ENCODE measurements at regions not wholly inside any gene's neighbourhood (a gene's known extent, or its start where the extent isn't known, plus 50 kb on each side); places are given as distances from the start of the nearest gene placed in this dataset.

GRCh38 chr7:91527460-91527859 is 263.2 kb downstream of the FZD1 start (continued):
- TF ChIP-seq TOE1 (IDR thresholded peaks at IDR 0.05; ENCODE audit: borderline replicate concordance) (peak; percentile 21; the same call in 1 of the 2 replicates), TOE1 (CRISPR knock-in tag; IDR thresholded peaks at IDR 0.05; ENCODE audit: borderline replicate concordance, low read depth) (no peak), FOS (IDR thresholded peaks at IDR 0.05; ENCODE audit: extremely low read depth, insufficient read length) (no peak), XRCC4 (IDR thresholded peaks at IDR 0.05; ENCODE audit: extremely low read depth, insufficient read depth, insufficient read length) (no peak), CBX5 (IDR thresholded peaks at IDR 0.05; ENCODE audit: borderline replicate concordance, low read depth) (0 out of 2 replicates have a peak, but pooled peaks have one; percentile 9), LEF1 (IDR thresholded peaks at IDR 0.05) (peak; percentile 66; the same call in 1 of the 2 replicates), MLLT1 (IDR thresholded peaks at IDR 0.05) (no peak), TAF15 (IDR thresholded peaks at IDR 0.05; ENCODE audit: low read depth, low read length) (no peak), EP300 (IDR thresholded peaks at IDR 0.05; ENCODE audit: low read length) (peak; percentile 52; the same call in 1 of the 2 replicates), CREB3L1 (IDR thresholded peaks at IDR 0.05; ENCODE audit: borderline replicate concordance, low read depth) (no peak), MEIS2 (IDR thresholded peaks at IDR 0.05; ENCODE audit: partially characterized antibody) (peak; percentile 15), RUNX1 (IDR thresholded peaks at IDR 0.05; ENCODE audit: low read depth) (no peak), SMARCA4 (IDR thresholded peaks at IDR 0.05) (peak; percentile 63; the same call in 1 of the 2 replicates), CXXC5 (CRISPR knock-in tag; IDR thresholded peaks at IDR 0.05) (no peak)
- TF ChIP-seq, protein P1, sequence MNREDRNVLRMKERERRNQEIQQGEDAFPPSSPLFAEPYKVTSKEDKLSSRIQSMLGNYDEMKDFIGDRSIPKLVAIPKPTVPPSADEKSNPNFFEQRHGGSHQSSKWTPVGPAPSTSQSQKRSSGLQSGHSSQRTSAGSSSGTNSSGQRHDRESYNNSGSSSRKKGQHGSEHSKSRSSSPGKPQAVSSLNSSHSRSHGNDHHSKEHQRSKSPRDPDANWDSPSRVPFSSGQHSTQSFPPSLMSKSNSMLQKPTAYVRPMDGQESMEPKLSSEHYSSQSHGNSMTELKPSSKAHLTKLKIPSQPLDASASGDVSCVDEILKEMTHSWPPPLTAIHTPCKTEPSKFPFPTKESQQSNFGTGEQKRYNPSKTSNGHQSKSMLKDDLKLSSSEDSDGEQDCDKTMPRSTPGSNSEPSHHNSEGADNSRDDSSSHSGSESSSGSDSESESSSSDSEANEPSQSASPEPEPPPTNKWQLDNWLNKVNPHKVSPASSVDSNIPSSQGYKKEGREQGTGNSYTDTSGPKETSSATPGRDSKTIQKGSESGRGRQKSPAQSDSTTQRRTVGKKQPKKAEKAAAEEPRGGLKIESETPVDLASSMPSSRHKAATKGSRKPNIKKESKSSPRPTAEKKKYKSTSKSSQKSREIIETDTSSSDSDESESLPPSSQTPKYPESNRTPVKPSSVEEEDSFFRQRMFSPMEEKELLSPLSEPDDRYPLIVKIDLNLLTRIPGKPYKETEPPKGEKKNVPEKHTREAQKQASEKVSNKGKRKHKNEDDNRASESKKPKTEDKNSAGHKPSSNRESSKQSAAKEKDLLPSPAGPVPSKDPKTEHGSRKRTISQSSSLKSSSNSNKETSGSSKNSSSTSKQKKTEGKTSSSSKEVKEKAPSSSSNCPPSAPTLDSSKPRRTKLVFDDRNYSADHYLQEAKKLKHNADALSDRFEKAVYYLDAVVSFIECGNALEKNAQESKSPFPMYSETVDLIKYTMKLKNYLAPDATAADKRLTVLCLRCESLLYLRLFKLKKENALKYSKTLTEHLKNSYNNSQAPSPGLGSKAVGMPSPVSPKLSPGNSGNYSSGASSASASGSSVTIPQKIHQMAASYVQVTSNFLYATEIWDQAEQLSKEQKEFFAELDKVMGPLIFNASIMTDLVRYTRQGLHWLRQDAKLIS (CRISPR knock-in tag; IDR thresholded peaks at IDR 0.05): no peak
- TF ChIP-seq, protein P2, sequence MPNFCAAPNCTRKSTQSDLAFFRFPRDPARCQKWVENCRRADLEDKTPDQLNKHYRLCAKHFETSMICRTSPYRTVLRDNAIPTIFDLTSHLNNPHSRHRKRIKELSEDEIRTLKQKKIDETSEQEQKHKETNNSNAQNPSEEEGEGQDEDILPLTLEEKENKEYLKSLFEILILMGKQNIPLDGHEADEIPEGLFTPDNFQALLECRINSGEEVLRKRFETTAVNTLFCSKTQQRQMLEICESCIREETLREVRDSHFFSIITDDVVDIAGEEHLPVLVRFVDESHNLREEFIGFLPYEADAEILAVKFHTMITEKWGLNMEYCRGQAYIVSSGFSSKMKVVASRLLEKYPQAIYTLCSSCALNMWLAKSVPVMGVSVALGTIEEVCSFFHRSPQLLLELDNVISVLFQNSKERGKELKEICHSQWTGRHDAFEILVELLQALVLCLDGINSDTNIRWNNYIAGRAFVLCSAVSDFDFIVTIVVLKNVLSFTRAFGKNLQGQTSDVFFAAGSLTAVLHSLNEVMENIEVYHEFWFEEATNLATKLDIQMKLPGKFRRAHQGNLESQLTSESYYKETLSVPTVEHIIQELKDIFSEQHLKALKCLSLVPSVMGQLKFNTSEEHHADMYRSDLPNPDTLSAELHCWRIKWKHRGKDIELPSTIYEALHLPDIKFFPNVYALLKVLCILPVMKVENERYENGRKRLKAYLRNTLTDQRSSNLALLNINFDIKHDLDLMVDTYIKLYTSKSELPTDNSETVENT (CRISPR knock-in tag; IDR thresholded peaks at IDR 0.05): no peak
- TF ChIP-seq, protein P3, sequence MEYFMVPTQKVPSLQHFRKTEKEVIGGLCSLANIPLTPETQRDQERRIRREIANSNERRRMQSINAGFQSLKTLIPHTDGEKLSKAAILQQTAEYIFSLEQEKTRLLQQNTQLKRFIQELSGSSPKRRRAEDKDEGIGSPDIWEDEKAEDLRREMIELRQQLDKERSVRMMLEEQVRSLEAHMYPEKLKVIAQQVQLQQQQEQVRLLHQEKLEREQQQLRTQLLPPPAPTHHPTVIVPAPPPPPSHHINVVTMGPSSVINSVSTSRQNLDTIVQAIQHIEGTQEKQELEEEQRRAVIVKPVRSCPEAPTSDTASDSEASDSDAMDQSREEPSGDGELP (CRISPR knock-in tag; IDR thresholded peaks at IDR 0.05; ENCODE audit: borderline replicate concordance): peak; percentile 61; the same call in 1 of the 2 replicates
